ENCODE measurements at regions not wholly inside any gene's neighbourhood (a gene's known extent, or its start where the extent isn't known, plus 50 kb on each side); places are given as distances from the start of the nearest gene placed in this dataset.

GRCh38 chr20:1722513-1723050 lies 65.0 kb upstream of the SIRPG start:
- WGBS, 5 donors, result 72 to 84% (median 80%) methylated on average over 2 of the region's 2 CpGs
- no peak for DNase-seq
- no peaks in the 10 kb centered on the region for H3K36me3 ChIP-seq
- peaks cover 0 to 6% (median 0%) of the 10 kb centered on the region in 6 donors for H3K4me1 ChIP-seq
- H3K27ac ChIP-seq, result no peak overlapping the region
- TF ChIP-seq CTCF (IDR thresholded peaks at IDR 0.05 in 8 of 11, conservative IDR thresholded peaks at IDR 0.05 in 3 of 11) (no peak), POLR2AphosphoS5 (IDR thresholded peaks at IDR 0.05) (no peak), POLR2A (IDR thresholded peaks at IDR 0.05) (no peak)
- peaks cover 0 to 23% (median 12%) of the 10 kb centered on the region in 8 donors for H3K9me3 ChIP-seq
- intact Hi-C loops (cut with DNase I; ENCODE audit: low total_unique reads), result no loop called here
- H3K27me3 ChIP-seq (replicated peaks in 1 of 7), result no peaks in the 10 kb centered on the region
- no peak overlapping the region for H3K4me3 ChIP-seq

GRCh38 chr20:1721687-1722512 lies 64.3 kb upstream of the SIRPG start:
- H3K27me3 ChIP-seq (replicated peaks in 1 of 7), result no peaks in the 10 kb centered on the region
- DNase-seq, result no peak
- intact Hi-C loops (cut with DNase I; ENCODE audit: low total_unique reads), result no loop called here
- peaks cover 0 to 23% (median 12%) of the 10 kb centered on the region in 8 donors for H3K9me3 ChIP-seq
- H3K4me3 ChIP-seq, result no peak overlapping the region
- peaks cover 0 to 6% (median 0%) of the 10 kb centered on the region in 6 donors for H3K4me1 ChIP-seq
- no peaks in the 10 kb centered on the region for H3K36me3 ChIP-seq
- peak overlapping the region in 3 of 8 donors; percentile 19 to 32 (median 19) for H3K27ac ChIP-seq
- no peak for TF ChIP-seq CTCF (IDR thresholded peaks at IDR 0.05 in 8 of 11, conservative IDR thresholded peaks at IDR 0.05 in 3 of 11)
- TF ChIP-seq POLR2AphosphoS5 (IDR thresholded peaks at IDR 0.05), result no peak
- TF ChIP-seq POLR2A (IDR thresholded peaks at IDR 0.05), result no peak
- WGBS, 5 donors, result 49 to 73% (median 52%) methylated on average over 6 of the region's 6 CpGs

GRCh38 chr20:1720845-1721475 lies 63.4 kb upstream of the SIRPG start:
- Histone ChIP-seq H3K36me3 (no peaks in the 10 kb centered on the region), H3K27me3 (replicated peaks in 1 of 7) (no peaks in the 10 kb centered on the region), H3K9me3 (peaks cover 0 to 23% (median 12%) of the 10 kb centered on the region in 8 donors), H3K27ac (peak overlapping the region in 1 of 8 donors; percentile 19), H3K4me1 (peaks cover 0 to 6% (median 0%) of the 10 kb centered on the region in 6 donors), H3K4me3 (no peak overlapping the region)
- DNase-seq, result no peak
- WGBS, 5 donors, result 73 to 77% (median 75%) methylated on average over 5 of the region's 5 CpGs
- no peak for TF ChIP-seq POLR2AphosphoS5 (IDR thresholded peaks at IDR 0.05)
- no peak for TF ChIP-seq POLR2A (IDR thresholded peaks at IDR 0.05)
- TF ChIP-seq CTCF (IDR thresholded peaks at IDR 0.05 in 8 of 11, conservative IDR thresholded peaks at IDR 0.05 in 3 of 11), result no peak
- intact Hi-C loops (cut with DNase I; ENCODE audit: low total_unique reads), result no loop called here

GRCh38 chr20:1720226-1720625 lies 62.6 kb upstream of the SIRPG start:
- peaks cover 0 to 20% (median 12%) of the 10 kb centered on the region in 8 donors for H3K9me3 ChIP-seq
- no peaks in the 10 kb centered on the region for H3K36me3 ChIP-seq
- no peak overlapping the region for H3K4me3 ChIP-seq
- TF ChIP-seq POLR2AphosphoS5 (IDR thresholded peaks at IDR 0.05) (no peak), CTCF (IDR thresholded peaks at IDR 0.05 in 8 of 11, conservative IDR thresholded peaks at IDR 0.05 in 3 of 11) (no peak), POLR2A (IDR thresholded peaks at IDR 0.05) (no peak)
- 92 to 96% (median 95%) methylated on average over 4 of the region's 4 CpGs for WGBS, 5 donors
- DNase-seq, result no peak
- intact Hi-C loops (cut with DNase I; ENCODE audit: low total_unique reads), result no loop called here
- H3K27ac ChIP-seq, result no peak overlapping the region
- no peaks in the 10 kb centered on the region for H3K27me3 ChIP-seq (replicated peaks in 1 of 7)
- H3K4me1 ChIP-seq, result peaks cover 0 to 6% (median 0%) of the 10 kb centered on the region in 6 donors
